ENCODE measurements at regions not wholly inside any gene's neighbourhood (a gene's known extent, or its start where the extent isn't known, plus 50 kb on each side); places are given as distances from the start of the nearest gene placed in this dataset.

GRCh38 chr9:106590759-106591505, 272.0 kb upstream of the ZNF462 start:
- DNase-seq = no peak

DNA sequence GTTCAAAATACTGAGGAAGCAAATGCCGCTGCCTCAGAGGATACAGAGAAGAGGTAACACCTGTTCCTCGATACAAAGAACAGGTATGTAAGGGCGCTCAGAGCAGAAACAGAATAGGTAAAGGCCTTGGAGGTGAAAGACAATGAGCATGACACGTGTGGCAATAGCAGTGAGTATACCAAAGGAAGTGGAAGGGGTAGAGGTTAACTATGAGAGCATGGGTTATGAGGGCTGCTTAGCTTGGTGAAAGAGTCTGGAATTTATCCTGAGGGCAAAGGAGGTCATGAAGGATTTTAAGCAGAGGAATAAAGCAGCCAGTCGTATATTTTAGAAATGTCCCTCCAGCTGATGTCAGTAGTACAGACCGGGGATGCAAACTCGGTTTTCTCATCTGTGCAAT, 269.8 kb upstream of the ZNF462 start:
- no peak for DNase-seq

GRCh38 chr9:106596984-106597383, 266.0 kb upstream of the ZNF462 start:
- no peak for DNase-seq

DNA sequence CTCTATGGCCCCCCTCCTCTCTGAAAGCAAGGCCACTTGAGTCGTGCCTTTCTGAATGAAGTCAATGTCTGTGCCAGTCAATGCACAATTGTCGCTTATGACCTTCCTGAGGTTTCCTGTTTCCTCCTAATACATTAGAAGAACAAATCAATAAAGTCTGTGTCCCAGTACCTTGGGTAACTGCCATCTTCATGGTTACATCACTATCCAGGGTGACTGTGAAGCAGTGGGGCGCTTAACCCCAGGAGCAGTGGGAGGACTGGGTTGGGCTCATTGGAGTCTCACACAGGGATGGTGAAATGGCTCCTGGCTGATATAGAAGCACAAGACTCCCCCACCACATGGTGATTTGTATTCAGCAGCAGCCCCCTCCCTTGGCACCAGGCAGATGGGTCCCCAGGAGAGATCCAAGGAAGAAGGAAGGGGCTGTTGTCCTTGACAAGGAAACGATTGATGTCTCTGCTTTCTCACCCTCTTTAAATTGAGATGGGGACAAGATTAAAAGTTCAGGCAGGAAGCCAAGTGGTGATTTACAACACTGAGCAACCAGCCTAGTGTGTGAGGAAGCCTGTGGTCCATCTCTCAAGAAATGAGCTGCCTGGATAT, 261.9 kb upstream of the ZNF462 start:
- peak in 1 of 56 donors; percentile 14 for DNase-seq

GRCh38 chr9:106602344-106602743, 260.6 kb upstream of the ZNF462 start:
- no peak for DNase-seq

- DNase-seq = no peak
Observed at GRCh38 chr9:106613250-106613737, 249.7 kb upstream of the ZNF462 start.

DNA sequence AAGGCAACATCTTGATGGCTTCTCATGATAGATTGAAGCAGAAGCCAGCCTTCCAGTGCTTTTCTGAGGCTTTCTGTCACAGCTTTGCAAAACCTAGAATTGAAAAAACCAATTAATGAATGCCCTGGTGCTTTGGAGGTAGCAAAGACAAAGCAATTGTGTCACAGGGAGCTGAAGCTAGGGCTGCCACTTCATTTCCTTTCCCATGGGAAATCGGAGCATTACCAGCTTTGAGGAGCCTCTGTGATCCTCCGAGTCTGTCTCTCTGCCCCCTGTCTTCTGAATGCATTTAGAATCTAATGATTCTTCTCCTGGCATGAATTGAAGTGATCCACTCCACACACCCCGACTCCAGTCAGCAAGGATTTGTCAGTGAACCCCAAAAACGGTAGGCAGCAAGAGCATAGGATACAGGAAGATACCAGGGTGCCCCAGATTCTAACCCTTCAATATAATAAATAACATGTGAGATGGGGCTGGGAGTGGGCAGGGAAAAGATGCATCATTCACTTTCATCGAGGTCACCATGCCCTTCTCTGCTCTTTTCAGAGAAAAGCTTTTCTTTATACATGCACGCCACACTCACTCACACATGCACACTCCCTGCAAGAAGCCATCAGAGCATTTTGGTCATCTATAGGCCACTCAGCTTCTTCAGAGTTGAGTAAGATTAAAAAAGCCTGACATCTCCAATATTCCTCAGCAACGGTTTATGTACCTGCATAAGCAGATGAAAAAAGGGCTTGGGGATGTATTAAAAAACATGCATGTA, 247.7 kb upstream of the ZNF462 start:
- no peak for DNase-seq

- peak in 7 of 56 donors; percentile 8 to 36 (median 15) for DNase-seq
Observed at GRCh38 chr9:106616026-106616425, 246.9 kb upstream of the ZNF462 start.

DNA sequence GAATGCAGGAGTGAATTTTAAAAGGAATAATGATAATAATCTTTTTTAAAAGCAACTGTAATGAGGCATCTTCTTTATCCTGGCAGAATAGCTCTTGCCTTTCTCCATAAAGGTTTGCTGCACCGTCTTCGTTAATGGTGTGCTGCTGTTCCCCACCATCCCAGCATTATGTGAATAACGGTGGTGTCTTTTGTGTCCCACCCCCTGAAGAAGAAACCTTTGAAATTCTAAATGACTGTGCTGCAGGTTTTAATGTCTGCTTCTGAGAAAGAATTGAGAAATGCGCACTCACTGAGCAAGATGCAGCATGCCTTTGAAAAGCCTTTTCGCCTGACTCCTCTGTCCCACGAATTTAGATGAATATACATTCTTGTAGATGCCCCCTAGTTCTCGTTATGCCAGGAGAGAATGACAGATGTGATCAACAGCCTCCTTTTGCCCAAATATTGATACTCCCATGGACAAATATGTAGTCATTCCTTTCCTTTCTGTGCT, 246.1 kb upstream of the ZNF462 start:
- DNase-seq = no peak

DNA sequence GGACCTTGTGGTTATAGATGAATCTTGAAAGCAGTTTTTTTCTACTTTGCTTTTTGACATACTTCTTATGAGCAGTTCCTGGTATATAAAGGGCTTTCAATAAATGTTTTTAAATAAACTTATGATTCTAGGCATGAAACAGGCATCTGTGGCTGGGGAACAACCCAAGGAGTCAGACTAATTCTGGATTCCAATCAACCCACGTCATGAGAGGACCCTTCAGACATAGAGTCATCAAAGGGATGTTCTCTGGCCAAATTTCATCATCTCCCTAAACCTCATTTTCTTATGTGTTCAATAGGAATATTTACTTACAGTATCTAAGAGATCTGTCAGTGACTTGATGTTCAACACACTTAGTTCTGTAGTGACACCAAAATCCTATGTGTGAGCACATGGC, 243.8 kb upstream of the ZNF462 start:
- no peak for DNase-seq

GRCh38 chr9:106620081-106620480, 242.9 kb upstream of the ZNF462 start:
- no peak for DNase-seq

- DNase-seq = no peak
Observed at GRCh38 chr9:106620866-106621265, 242.1 kb upstream of the ZNF462 start.

DNA sequence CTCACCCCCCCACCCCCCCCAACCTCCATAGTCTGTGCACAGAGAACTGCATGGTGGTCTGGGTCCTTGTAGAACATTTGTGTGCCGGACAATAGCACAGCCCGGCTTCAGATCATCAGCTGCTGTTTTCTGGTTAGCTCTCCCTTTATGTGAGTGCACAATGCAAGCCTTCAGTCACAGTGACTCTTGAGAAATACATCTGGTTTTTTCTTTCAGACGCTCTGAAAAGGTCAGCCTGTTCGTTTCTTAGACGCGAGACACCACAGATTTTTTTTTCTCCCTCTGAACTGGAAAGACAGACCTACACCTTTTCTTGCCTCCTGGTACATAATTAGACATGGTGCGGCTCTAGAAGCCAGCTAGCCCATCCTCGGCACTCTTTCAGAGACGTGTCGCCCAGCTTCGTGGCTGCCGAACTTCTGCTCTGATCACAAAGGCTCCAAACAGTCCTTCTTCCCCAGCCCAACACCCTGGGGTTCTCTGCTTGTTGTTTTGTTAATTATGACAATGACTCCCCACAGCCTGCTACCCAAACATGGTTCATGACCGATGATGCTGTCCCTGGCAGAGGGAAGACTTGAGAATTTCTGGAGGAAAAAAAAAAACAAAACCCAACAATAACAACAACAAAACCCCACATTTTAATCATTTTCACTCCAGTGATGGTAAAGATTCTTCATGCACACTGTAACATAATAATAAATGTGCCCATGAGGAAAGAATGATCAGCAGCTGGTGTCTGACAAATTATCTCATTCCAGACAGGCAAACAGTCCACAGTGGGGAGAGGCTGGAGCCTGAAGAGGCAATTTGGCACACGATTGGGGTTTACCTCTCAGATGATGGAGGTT, 241.4 kb upstream of the ZNF462 start:
- DNase-seq = peak in 20 of 56 donors; percentile 7 to 63 (median 30)

DNA sequence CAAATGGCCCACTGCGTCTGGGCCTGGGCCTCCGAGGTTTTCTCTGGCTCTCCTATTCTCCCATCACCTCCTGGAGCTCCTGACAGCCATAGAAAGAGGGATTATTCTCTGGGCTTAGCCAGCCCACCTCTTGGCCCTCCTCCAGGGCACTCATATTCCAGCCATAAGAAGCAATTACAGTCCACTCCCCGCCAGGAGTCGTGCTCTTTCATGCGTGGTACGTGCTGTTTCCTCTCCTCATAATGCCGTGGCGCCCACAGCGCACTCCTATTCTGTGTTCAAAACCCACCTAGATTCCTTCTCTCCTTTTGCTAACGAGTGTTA, 240.8 kb upstream of the ZNF462 start:
- DNase-seq = no peak

DNA sequence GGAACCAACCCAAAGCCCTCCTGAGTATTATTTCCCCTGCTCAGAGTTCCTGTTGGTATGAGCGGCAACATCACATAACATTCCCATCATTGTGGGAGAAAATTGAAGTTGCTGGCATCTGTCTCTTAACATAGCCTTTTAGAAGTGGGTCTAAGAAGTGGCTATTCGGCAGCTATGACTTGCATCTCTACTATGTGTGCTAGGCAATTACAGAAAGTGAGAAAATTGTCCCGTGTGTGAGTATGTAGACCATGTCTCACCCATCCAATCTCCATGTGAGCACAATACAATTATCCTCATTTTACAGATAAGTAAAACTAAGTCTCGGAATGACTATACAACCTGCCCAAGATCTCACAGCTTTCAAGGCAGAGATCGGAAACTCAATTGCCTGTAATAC, 239.4 kb upstream of the ZNF462 start:
- no peak for DNase-seq

- no peak for DNase-seq
Observed at GRCh38 chr9:106625259-106625789, 237.6 kb upstream of the ZNF462 start.

GRCh38 chr9:106626936-106627335, 236.0 kb upstream of the ZNF462 start:
- DNase-seq = no peak

DNA sequence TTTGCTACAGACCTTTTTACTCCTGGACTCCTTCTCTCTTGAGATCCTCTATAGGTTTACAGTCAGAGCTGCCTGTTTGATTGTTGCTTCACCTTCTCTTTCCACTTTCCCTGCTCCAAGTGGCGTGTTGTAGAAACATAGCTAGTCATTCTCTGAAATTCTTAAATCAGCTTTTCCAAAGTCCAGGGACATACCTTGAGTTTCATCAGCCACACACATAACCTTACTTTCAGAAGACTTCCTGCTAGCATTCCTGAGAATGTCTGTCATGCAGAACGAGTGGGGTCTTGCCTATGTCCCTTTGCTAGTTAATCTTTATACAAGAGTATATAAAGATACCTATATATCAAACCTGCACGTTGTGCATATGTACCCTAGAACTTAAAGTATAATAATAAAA, 230.3 kb upstream of the ZNF462 start:
- no peak for DNase-seq

- no peak for DNase-seq
Observed at GRCh38 chr9:106634183-106634582, 228.8 kb upstream of the ZNF462 start.

DNA sequence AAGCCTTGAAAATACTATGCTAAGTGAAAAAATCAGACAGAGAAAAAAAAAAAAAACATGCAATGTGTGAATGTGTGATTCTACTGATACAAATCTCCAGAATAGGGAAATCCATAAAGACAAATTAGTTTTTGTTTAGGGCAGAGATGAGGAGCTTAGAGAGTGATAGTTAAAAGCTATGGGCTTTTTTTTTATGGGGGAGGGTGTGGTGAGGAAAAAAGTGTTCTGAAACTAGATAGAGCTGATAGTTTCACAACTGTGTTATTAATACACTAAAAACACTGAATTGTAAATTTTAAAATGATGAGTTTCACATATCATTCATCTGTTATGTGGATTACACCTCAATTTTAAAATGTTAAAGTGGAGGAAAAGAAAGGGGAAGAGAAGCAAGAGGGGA, 228.3 kb upstream of the ZNF462 start:
- no peak for DNase-seq

DNA sequence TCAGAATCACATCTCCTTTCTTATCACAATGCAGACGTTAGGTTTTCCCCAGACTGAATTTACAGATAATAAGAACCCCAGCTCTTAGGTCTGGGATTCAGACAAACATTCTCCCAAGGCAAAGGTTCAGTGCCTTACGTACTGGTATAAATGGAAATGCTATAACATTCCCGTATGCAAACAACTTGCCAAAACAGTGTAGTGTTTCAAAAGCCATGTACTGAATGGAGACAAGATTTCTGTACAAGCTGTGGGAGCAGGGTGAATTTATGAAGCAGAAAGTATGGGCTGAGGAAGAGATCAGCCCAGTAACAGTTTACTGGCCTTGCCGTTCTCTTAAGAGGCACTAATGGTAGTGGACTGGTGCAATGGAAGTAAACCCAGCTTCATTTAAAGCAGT, 225.5 kb upstream of the ZNF462 start:
- DNase-seq = no peak

Data from amygdala (tissue), 56 donors.